KBM-7 (cell line): ENCODE measurements at regions not wholly inside any gene's neighbourhood (a gene's known extent, or its start where the extent isn't known, plus 50 kb on each side); places are given as distances from the start of the nearest gene placed in this dataset.
"Not testable (repeated sequence)": the region's sequence is repeated elsewhere in the genome, so short reads cannot be mapped to it uniquely, and the experiment has no call there.

ENCODE experiments used
- DNase-seq: peaks from one replicate; pipeline ENCODE4 v3.0.0-alpha.2; 2015
- in situ Hi-C: fragments of 300-500 bp; cut with MboI; formaldehyde crosslinking; loops from 2 replicates; pipeline ENCODE4 v1.14.3; 2020; ENCODE audit warnings: low sequenced_read_pairs, low pct_unique_long_range_greater_than_20kb, mixed read lengths

DNA sequence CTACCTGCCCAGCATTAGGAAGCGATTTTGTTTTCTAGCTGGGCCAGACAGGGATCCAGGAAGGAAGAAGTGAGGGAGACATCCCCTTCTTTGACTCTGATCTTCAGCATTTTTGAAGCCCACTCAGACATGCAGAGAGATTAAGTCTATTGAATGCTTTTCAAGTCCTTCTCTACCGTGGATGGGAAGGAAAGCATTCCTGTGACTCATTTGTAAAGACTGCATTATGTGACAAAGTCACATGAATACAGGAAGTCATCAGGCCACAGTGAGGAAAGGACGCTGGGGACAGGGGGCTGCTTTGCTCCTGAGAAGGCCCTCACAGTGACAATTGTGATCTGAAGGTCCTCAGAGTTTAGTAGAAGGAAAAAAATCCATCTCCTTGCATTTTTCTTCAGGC lies 67.4 kb upstream of the GBA3 start:
- in situ Hi-C loops, result no loop called here
- DNase-seq, result no peak

DNA sequence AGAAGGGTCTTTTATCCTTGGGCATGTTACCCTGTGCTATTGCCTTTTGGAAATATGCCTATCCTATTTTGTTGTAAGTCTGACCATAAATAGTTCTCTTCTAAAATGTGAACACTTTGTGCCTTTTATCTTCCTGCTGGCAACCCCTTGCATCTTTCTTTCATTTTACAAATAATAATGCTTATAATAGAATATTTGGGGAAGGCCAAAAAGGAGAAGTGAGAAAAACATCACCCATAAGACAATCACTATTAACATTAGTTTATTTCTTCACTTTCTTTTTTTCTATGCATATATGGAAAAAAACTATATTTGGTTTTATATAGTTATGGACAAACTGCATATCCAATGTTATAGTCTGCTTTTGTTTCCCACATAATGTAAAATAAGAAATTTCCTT lies 64.9 kb upstream of the GBA3 start:
- in situ Hi-C loops, DNase-seq: not testable (repeated sequence)

DNA sequence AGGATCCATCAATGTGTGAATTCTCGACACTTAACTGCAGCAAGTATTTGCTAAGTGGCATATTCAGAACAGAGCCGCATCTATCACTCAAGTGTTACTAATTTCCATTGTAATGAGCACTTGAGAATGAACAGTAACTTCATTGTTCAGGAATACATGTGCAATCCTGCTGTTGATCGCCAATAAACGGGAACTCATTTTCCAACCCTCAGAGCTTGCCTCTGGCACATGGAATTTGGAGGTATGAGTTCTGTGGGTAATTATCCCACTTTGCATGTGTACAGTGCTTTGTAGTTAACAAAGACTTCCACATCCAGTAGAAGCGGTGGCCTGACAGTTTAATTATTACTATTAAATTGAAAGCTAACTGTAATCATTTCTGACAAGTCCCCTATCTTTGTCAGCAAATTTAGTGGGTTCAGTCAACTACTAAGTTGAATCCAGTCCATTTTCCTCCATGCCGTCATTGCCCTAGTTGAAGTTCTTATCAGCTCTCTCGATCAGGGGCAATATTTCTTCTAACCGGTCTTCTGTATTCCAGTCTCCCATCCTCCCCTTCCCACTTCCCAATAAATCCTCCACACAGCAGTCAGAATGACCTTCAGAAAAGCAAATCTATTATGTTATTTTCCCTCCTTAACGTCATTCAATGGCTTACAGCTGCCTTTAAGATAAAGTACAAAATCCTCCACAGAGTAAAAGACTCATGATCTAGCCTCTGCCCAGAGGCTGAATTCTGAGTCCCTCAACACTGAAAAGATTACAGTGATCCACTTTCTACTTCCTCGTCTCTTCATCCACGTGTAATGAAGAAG lies 62.4 kb upstream of the GBA3 start:
- in situ Hi-C loops, DNase-seq: not testable (repeated sequence)

DNA sequence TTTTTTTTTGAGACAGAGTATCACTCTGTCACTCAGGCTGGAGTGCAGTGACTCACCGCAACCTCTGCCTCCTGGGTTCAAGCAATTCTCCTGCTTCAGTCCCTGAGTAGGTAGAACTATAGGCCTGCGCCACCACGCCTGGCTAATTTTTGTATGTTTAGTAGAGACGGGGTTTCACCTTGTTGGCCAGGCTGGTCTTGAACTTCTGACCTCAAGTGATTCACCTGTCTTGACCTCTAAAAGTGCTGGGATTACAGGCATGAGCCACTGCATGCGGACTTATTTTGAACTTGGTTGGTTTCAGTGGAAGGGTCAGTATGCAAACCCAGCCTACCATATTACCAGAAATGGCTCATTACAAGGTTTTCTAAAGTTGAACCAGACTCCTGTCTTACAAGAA lies 61.6 kb upstream of the GBA3 start:
- in situ Hi-C loops, DNase-seq: not testable (repeated sequence)

DNA sequence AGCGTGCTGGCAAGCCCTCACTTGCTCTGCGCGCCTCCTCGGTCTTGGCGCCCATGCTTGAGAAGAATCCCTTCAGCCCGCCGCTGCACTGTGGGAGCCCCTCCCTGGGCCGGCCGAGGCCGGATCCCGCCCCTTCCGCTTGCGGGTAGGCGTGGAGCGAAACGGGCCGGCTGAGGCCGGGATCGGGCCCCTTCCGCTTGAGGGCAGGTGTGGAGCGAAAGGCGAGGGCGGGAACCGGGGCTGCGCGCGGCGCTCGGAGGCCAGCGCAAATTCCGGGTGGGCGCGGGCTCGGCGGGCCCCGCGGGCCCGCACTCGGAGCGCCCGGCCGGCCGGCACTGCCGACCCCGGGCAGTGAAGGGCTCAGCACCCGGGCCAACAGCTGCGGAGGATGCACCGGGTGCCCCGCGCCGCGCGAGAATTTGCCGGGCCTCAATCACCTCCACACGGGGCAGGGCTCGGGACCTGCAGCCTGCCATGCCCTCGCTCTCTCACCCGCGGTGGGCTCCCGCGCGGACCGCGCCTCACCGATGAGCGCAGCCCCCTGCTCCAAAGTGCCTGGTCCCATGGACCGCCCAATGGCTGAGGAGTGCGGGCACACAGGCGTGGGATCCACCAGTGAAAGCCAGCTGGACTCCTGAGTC lies 58.1 kb upstream of the GBA3 start:
- in situ Hi-C loops, result no loop called here
- no peak for DNase-seq

DNA sequence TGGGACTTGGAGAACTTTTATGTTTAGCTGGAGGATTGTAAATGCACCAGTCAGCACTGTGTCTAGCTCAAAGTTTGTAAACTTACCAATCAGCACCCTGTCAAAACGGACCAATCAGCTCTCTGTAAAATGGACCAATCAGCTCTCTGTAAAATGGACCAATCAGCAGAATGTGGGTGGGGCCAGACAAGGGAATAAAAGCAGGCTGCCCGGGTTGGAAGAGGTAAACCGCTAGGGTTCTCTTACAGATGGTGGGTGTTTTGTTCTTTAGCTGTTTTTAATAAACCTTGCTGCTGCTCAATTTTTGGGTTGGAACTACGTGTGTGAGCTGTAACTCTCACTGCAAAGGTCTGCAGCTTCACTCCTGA lies 57.6 kb upstream of the GBA3 start:
- DNase-seq, in situ Hi-C loops: not testable (repeated sequence)

DNA sequence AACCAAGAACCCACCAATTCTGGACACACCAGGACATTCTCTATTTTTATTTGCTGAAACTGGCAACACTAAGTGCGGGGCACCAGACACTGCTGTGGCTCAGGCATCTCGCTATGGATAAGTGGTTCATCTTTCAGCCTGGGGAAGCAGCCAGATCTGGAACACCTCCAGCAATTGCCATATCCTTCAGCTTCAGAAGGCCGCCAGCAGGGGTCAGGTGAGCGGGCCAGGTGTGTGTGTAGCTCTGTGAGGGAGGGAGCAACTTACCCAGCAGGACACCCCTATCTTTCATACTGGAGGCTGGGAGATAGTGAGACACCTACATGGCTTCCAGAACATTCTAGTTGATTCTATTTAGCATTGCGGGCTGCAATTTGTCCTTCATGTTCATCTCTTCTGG lies 57.0 kb upstream of the GBA3 start:
- in situ Hi-C loops, result no loop called here

DNA sequence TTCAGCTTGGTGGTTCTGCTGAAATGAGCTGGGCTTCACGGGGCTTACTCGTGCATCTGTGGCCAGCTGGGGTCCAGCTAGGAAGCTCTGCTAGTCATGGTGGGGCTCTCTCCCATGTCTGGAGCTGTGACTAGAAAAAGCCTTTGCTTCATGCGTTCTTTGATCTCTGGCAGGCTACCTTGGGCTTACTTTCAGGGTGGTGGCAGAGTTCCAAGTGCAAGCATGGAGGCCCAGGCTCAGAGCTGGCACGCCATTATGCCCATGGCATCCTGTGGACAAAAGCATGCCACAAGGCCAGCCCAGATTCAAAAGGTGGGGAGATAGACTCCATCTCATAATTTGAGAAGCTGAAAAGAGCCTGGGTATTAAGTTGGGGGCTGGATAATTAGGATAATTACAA lies 55.4 kb upstream of the GBA3 start:
- in situ Hi-C loops, result no loop called here
- DNase-seq, result no peak

More for the DNA sequence above, 57.0 kb upstream of the GBA3 start:
- no peak for DNase-seq
